ENCODE measurements at regions not wholly inside any gene's neighbourhood (a gene's known extent, or its start where the extent isn't known, plus 50 kb on each side); places are given as distances from the start of the nearest gene placed in this dataset.

- DNase-seq (ENCODE audit: low read depth) = no peak
Observed at GRCh38 chr17:72031219-72031884, 89.5 kb upstream of the SOX9 start.

GRCh38 chr17:72033334-72033733, 87.5 kb upstream of the SOX9 start:
- no peak for DNase-seq (ENCODE audit: low read depth)

GRCh38 chr17:72034000-72034399, 86.8 kb upstream of the SOX9 start:
- DNase-seq (ENCODE audit: low read depth) = no peak

GRCh38 chr17:72038427-72038826, 82.4 kb upstream of the SOX9 start:
- DNase-seq (ENCODE audit: low read depth) = no peak

- DNase-seq (ENCODE audit: low read depth) = no peak
Observed at GRCh38 chr17:72039490-72039889, 81.3 kb upstream of the SOX9 start.

- DNase-seq (ENCODE audit: low read depth) = no peak
Observed at GRCh38 chr17:72046178-72046577, 74.6 kb upstream of the SOX9 start.

- DNase-seq (ENCODE audit: low read depth) = no peak
Observed at GRCh38 chr17:72046643-72047612, 73.9 kb upstream of the SOX9 start.

GRCh38 chr17:72049914-72050313, 70.9 kb upstream of the SOX9 start:
- no peak for DNase-seq (ENCODE audit: low read depth)

- DNase-seq (ENCODE audit: low read depth) = no peak
Observed at GRCh38 chr17:72053036-72053435, 67.8 kb upstream of the SOX9 start.

GRCh38 chr17:72053449-72053848, 67.4 kb upstream of the SOX9 start:
- DNase-seq (ENCODE audit: low read depth) = no peak

GRCh38 chr17:72056155-72056554, 64.7 kb upstream of the SOX9 start:
- no peak for DNase-seq (ENCODE audit: low read depth)

- no peak for DNase-seq (ENCODE audit: low read depth)
Observed at GRCh38 chr17:72056727-72057290, 64.0 kb upstream of the SOX9 start.

GRCh38 chr17:72060084-72060483, 60.7 kb upstream of the SOX9 start:
- DNase-seq (ENCODE audit: low read depth) = no peak

- DNase-seq (ENCODE audit: low read depth) = no peak
Observed at GRCh38 chr17:72063262-72063661, 57.6 kb upstream of the SOX9 start.

GRCh38 chr17:72063756-72064450, 56.9 kb upstream of the SOX9 start:
- DNase-seq (ENCODE audit: low read depth) = no peak

- no peak for DNase-seq (ENCODE audit: low read depth)
Observed at GRCh38 chr17:72064606-72065193, 56.1 kb upstream of the SOX9 start.

- no peak for DNase-seq (ENCODE audit: low read depth)
Observed at GRCh38 chr17:72065556-72065955, 55.3 kb upstream of the SOX9 start.

- no peak for DNase-seq (ENCODE audit: low read depth)
Observed at GRCh38 chr17:72068643-72069042, 52.2 kb upstream of the SOX9 start.

GRCh38 chr17:72069586-72070202, 51.1 kb upstream of the SOX9 start:
- no peak for DNase-seq (ENCODE audit: low read depth)
